ENCODE measurements at regions not wholly inside any gene's neighbourhood (a gene's known extent, or its start where the extent isn't known, plus 50 kb on each side); places are given as distances from the start of the nearest gene placed in this dataset.

DNA sequence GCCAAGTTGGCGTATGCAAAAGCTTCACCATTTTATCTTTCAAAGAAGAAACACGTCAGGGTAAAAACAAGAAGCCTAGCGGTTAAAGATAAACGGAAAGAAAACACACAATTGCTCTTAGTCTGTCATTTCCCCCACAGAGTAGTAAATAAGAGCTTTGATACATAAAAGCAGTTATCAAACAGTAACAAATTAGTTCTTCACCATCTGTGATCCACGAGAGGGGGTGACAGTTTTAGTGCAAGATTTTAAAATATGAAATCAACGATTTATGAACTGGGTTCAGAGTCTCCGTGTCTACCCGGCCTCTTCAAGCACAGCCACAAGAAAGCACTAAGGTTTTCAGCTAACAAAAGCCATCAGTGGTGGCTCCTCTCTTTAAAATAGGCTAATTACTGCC is 703.9 kb upstream of the ID2 start:
- ChIA-PET RAD21 (ENCODE audit: low non-redundant PET in 1 of 2, low total read pairs in 2 of 2, uncharacterized antibody in 2 of 2, unreplicated experiment in 2 of 2) (no interaction called here), CTCF (no interaction called here), POLR2A (no interaction called here)
- no peak overlapping the region for H3K9ac ChIP-seq (ENCODE audit: low read length)
- intact Hi-C loops (cut with micrococcal nuclease), result no loop called here
- H3K79me2 ChIP-seq (ENCODE audit: insufficient read depth, low read length), result no peaks in the 10 kb centered on the region
- no peaks in the 10 kb centered on the region for H3K9me3 ChIP-seq (ENCODE audit: control insufficient read depth in 1 of 2, insufficient read depth in 1 of 2, low read depth in 1 of 2, low read length in 2 of 2)
- peaks cover 33% of the 10 kb centered on the region for H3K27me3 ChIP-seq (ENCODE audit: insufficient read depth, low read length)
- no peak overlapping the region for H3K4me3 ChIP-seq (replicated peaks in 1 of 2; ENCODE audit: low read depth in 1 of 2, low read length in 2 of 2)
- DNase-seq (ENCODE audit: low read depth, low spot score) (no peak), ATAC-seq (no peak)
- no peaks in the 10 kb centered on the region for H3K4me1 ChIP-seq (ENCODE audit: control insufficient read depth in 1 of 2, insufficient read depth in 2 of 2, low read length in 2 of 2)
- H4K20me1 ChIP-seq (ENCODE audit: insufficient read depth), result no peaks in the 10 kb centered on the region
- no peak overlapping the region for H2AFZ ChIP-seq (ENCODE audit: low read depth, low read length, poor library complexity, severe bottlenecking)
- no peaks in the 10 kb centered on the region for H3K9me2 ChIP-seq (ENCODE audit: insufficient read depth)
- no TSS peak for BruUV-seq (replicated peaks)
- TF ChIP-seq EZH2 (IDR thresholded peaks at IDR 0.05) (no peak), POLR2A (IDR thresholded peaks at IDR 0.05; ENCODE audit: borderline replicate concordance, extremely low read depth, insufficient read depth, insufficient read length) (no peak), POLR2AphosphoS5 (IDR thresholded peaks at IDR 0.05; ENCODE audit: low read depth, low read length) (no peak), JUND (IDR thresholded peaks at IDR 0.05) (no peak), EGR1 (IDR thresholded peaks at IDR 0.05; ENCODE audit: low read depth) (no peak), EZH2phosphoT487 (IDR thresholded peaks at IDR 0.05; ENCODE audit: borderline replicate concordance) (no peak), CEBPB (IDR thresholded peaks at IDR 0.05; ENCODE audit: low read depth) (no peak), SP1 (IDR thresholded peaks at IDR 0.05; ENCODE audit: low read depth) (no peak), FOSL1 (IDR thresholded peaks at IDR 0.05; ENCODE audit: low read depth) (no peak), CBX3 (IDR thresholded peaks at IDR 0.05; ENCODE audit: low read depth) (no peak), SRF (IDR thresholded peaks at IDR 0.05; ENCODE audit: low read depth) (no peak), ZFX (IDR thresholded peaks at IDR 0.05) (no peak), TCF7L2 (IDR thresholded peaks at IDR 0.05; ENCODE audit: borderline replicate concordance, extremely low read depth, insufficient read depth, insufficient read length) (no peak), RAD21 (IDR thresholded peaks at IDR 0.05; ENCODE audit: low read depth) (no peak), YY1 (IDR thresholded peaks at IDR 0.05; ENCODE audit: extremely low read depth, insufficient replicate concordance, low read depth, low read length) (no peak)
- TF ChIP-seq, protein P1, sequence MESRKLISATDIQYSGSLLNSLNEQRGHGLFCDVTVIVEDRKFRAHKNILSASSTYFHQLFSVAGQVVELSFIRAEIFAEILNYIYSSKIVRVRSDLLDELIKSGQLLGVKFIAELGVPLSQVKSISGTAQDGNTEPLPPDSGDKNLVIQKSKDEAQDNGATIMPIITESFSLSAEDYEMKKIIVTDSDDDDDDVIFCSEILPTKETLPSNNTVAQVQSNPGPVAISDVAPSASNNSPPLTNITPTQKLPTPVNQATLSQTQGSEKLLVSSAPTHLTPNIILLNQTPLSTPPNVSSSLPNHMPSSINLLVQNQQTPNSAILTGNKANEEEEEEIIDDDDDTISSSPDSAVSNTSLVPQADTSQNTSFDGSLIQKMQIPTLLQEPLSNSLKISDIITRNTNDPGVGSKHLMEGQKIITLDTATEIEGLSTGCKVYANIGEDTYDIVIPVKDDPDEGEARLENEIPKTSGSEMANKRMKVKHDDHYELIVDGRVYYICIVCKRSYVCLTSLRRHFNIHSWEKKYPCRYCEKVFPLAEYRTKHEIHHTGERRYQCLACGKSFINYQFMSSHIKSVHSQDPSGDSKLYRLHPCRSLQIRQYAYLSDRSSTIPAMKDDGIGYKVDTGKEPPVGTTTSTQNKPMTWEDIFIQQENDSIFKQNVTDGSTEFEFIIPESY (IDR thresholded peaks at IDR 0.05; ENCODE audit: extremely low read depth, insufficient replicate concordance, low read length), result no peak
- TF ChIP-seq, protein P2, sequence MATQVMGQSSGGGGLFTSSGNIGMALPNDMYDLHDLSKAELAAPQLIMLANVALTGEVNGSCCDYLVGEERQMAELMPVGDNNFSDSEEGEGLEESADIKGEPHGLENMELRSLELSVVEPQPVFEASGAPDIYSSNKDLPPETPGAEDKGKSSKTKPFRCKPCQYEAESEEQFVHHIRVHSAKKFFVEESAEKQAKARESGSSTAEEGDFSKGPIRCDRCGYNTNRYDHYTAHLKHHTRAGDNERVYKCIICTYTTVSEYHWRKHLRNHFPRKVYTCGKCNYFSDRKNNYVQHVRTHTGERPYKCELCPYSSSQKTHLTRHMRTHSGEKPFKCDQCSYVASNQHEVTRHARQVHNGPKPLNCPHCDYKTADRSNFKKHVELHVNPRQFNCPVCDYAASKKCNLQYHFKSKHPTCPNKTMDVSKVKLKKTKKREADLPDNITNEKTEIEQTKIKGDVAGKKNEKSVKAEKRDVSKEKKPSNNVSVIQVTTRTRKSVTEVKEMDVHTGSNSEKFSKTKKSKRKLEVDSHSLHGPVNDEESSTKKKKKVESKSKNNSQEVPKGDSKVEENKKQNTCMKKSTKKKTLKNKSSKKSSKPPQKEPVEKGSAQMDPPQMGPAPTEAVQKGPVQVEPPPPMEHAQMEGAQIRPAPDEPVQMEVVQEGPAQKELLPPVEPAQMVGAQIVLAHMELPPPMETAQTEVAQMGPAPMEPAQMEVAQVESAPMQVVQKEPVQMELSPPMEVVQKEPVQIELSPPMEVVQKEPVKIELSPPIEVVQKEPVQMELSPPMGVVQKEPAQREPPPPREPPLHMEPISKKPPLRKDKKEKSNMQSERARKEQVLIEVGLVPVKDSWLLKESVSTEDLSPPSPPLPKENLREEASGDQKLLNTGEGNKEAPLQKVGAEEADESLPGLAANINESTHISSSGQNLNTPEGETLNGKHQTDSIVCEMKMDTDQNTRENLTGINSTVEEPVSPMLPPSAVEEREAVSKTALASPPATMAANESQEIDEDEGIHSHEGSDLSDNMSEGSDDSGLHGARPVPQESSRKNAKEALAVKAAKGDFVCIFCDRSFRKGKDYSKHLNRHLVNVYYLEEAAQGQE (IDR thresholded peaks at IDR 0.05; ENCODE audit: low read depth), result no peak
- TF ChIP-seq, protein P3, sequence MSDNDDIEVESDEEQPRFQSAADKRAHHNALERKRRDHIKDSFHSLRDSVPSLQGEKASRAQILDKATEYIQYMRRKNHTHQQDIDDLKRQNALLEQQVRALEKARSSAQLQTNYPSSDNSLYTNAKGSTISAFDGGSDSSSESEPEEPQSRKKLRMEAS (IDR thresholded peaks at IDR 0.05), result no peak
- TF ChIP-seq, protein P4, sequence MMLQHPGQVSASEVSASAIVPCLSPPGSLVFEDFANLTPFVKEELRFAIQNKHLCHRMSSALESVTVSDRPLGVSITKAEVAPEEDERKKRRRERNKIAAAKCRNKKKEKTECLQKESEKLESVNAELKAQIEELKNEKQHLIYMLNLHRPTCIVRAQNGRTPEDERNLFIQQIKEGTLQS (IDR thresholded peaks at IDR 0.05), result no peak
- TF ChIP-seq, protein P5, sequence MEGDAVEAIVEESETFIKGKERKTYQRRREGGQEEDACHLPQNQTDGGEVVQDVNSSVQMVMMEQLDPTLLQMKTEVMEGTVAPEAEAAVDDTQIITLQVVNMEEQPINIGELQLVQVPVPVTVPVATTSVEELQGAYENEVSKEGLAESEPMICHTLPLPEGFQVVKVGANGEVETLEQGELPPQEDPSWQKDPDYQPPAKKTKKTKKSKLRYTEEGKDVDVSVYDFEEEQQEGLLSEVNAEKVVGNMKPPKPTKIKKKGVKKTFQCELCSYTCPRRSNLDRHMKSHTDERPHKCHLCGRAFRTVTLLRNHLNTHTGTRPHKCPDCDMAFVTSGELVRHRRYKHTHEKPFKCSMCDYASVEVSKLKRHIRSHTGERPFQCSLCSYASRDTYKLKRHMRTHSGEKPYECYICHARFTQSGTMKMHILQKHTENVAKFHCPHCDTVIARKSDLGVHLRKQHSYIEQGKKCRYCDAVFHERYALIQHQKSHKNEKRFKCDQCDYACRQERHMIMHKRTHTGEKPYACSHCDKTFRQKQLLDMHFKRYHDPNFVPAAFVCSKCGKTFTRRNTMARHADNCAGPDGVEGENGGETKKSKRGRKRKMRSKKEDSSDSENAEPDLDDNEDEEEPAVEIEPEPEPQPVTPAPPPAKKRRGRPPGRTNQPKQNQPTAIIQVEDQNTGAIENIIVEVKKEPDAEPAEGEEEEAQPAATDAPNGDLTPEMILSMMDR (IDR thresholded peaks at IDR 0.05 in 2 of 3, conservative IDR thresholded peaks at IDR 0.05 in 1 of 3; ENCODE audit: borderline replicate concordance in 1 of 3, insufficient read depth in 1 of 3, low read depth in 2 of 3, low read length in 2 of 3), result no peak
- H3K36me3 ChIP-seq (ENCODE audit: control insufficient read depth in 1 of 2, insufficient read depth in 2 of 2, low read length in 2 of 2), result no peaks in the 10 kb centered on the region
- no peak overlapping the region for H3K4me2 ChIP-seq (ENCODE audit: low read length)
- H3K27ac ChIP-seq (ENCODE audit: low read depth, low read length), result no peak overlapping the region
